HG03354 (cell line): ENCODE measurements at regions not wholly inside any gene's neighbourhood (a gene's known extent, or its start where the extent isn't known, plus 50 kb on each side); places are given as distances from the start of the nearest gene placed in this dataset.

Experiments used
- ATAC-seq: cut with Tn5 transposase; IDR thresholded peaks from one replicate; pipeline ENCODE4 v1.9.1; 2021; ENCODE audit warnings: mild to moderate bottlenecking; ENCODE audit not compliant: unreplicated experiment, poor library complexity, severe bottlenecking

- no peak for ATAC-seq
Observed at GRCh38 chr2:120994301-120994995, 258.8 kb downstream of the GLI2 start.

- no peak for ATAC-seq
Observed at GRCh38 chr2:120995152-120995551, 259.5 kb downstream of the GLI2 start.

GRCh38 chr2:120995656-120996190, 260.1 kb downstream of the GLI2 start:
- no peak for ATAC-seq

GRCh38 chr2:120999377-121000097, 263.9 kb downstream of the GLI2 start:
- ATAC-seq: no peak

GRCh38 chr2:121000804-121001203, 265.1 kb downstream of the GLI2 start:
- ATAC-seq: no peak

- ATAC-seq: no peak
Observed at GRCh38 chr2:121001641-121002040, 266.0 kb downstream of the GLI2 start.

- ATAC-seq: no peak
Observed at GRCh38 chr2:121002597-121002996, 266.9 kb downstream of the GLI2 start.

- ATAC-seq: no peak
Observed at GRCh38 chr2:121003391-121003790, 267.7 kb downstream of the GLI2 start.

GRCh38 chr2:121004359-121004758, 268.7 kb downstream of the GLI2 start:
- ATAC-seq: no peak

GRCh38 chr2:121004950-121005349, 269.3 kb downstream of the GLI2 start:
- ATAC-seq: no peak

GRCh38 chr2:121005453-121005852, 269.8 kb downstream of the GLI2 start:
- no peak for ATAC-seq

- no peak for ATAC-seq
Observed at GRCh38 chr2:121006743-121007489, 271.2 kb downstream of the GLI2 start.

GRCh38 chr2:121007490-121007853, 271.8 kb downstream of the GLI2 start:
- ATAC-seq: no peak

- ATAC-seq: no peak
Observed at GRCh38 chr2:121008975-121009374, 273.3 kb downstream of the GLI2 start.

GRCh38 chr2:121010998-121011397, 274.0 kb downstream of the TFCP2L1 start:
- ATAC-seq: no peak

- no peak for ATAC-seq
Observed at GRCh38 chr2:121014876-121015275, 270.1 kb downstream of the TFCP2L1 start.

- ATAC-seq: no peak
Observed at GRCh38 chr2:121015971-121016485, 269.0 kb downstream of the TFCP2L1 start.

- ATAC-seq: no peak
Observed at GRCh38 chr2:121017396-121017795, 267.6 kb downstream of the TFCP2L1 start.

GRCh38 chr2:121018136-121019061, 266.6 kb downstream of the TFCP2L1 start:
- no peak for ATAC-seq
